Type B pancreatic cell (in vitro differentiated cells): ENCODE measurements at regions not wholly inside any gene's neighbourhood (a gene's known extent, or its start where the extent isn't known, plus 50 kb on each side); places are given as distances from the start of the nearest gene placed in this dataset.

Experiments
- DNase-seq: peaks from one replicate; pipeline ENCODE4 v3.0.0; 2021; ENCODE audit warnings: mixed read lengths; ENCODE audit not compliant: unreplicated experiment; ENCODE audit errors: extremely low spot score
- H3K27ac Mint-ChIP-seq: 2 replicates; pipeline ENCODE4 v1.8.0; 2021; ENCODE audit warnings: mild to moderate bottlenecking, mixed read lengths
- H3K27me3 Mint-ChIP-seq: 2 replicates; pipeline ENCODE4 v1.8.0; 2021; ENCODE audit warnings: mixed read lengths
- H3K36me3 Mint-ChIP-seq: 2 replicates; pipeline ENCODE4 v1.8.0; 2021; ENCODE audit warnings: mixed read lengths
- H3K4me1 Mint-ChIP-seq: one replicate; pipeline ENCODE4 v1.8.0; 2021; ENCODE audit warnings: mixed read lengths; ENCODE audit not compliant: unreplicated experiment
- H3K4me3 Mint-ChIP-seq: 2 replicates; pipeline ENCODE4 v1.8.0; 2021; ENCODE audit warnings: mild to moderate bottlenecking, mixed read lengths
- H3K9me3 Mint-ChIP-seq: 2 replicates; pipeline ENCODE4 v1.8.0; 2021; ENCODE audit warnings: mixed read lengths
- CTCF ChIP-seq: fragments of 200-600 bp; sonication (generic); conservative IDR thresholded peaks from 2 replicates; pipeline ENCODE4 v1.5.0; 2021; ENCODE audit warnings: antibody characterized with exemption, mild to moderate bottlenecking

GRCh38 chr3:180523040-180523439 is 78.9 kb upstream of the TTC14 start:
- no peak overlapping the region for H3K4me3 Mint-ChIP-seq

GRCh38 chr3:180528843-180529242 is 73.1 kb upstream of the TTC14 start:
- no peaks in the 10 kb centered on the region for H3K9me3 Mint-ChIP-seq
- no peak for TF ChIP-seq CTCF
- H3K4me3 Mint-ChIP-seq = no peak overlapping the region
- no peak overlapping the region for H3K27ac Mint-ChIP-seq
- no peaks in the 10 kb centered on the region for H3K4me1 Mint-ChIP-seq
- no peaks in the 10 kb centered on the region for H3K27me3 Mint-ChIP-seq
- no peaks in the 10 kb centered on the region for H3K36me3 Mint-ChIP-seq
- no peak for DNase-seq

More at GRCh38 chr3:180523040-180523439, 78.9 kb upstream of the TTC14 start:
- no peak for DNase-seq
- Mint-ChIP-seq H3K9me3 (no peaks in the 10 kb centered on the region), H3K4me1 (no peaks in the 10 kb centered on the region), H3K27ac (no peak overlapping the region), H3K27me3 (no peaks in the 10 kb centered on the region), H3K36me3 (no peaks in the 10 kb centered on the region)
- no peak for TF ChIP-seq CTCF

GRCh38 chr3:180529778-180530177 is 72.2 kb upstream of the TTC14 start:
- Mint-ChIP-seq H3K27me3 (no peaks in the 10 kb centered on the region), H3K4me3 (no peak overlapping the region), H3K27ac (no peak overlapping the region), H3K4me1 (no peaks in the 10 kb centered on the region), H3K36me3 (no peaks in the 10 kb centered on the region), H3K9me3 (no peaks in the 10 kb centered on the region)
- TF ChIP-seq CTCF = no peak
- DNase-seq = no peak

- TF ChIP-seq CTCF = no peak
- Mint-ChIP-seq H3K36me3 (no peaks in the 10 kb centered on the region), H3K4me1 (no peaks in the 10 kb centered on the region), H3K9me3 (no peaks in the 10 kb centered on the region), H3K4me3 (no peak overlapping the region), H3K27me3 (no peaks in the 10 kb centered on the region), H3K27ac (no peak overlapping the region)
- no peak for DNase-seq
Observed at GRCh38 chr3:180530276-180530675, 71.7 kb upstream of the TTC14 start.

GRCh38 chr3:180531303-180532278 is 70.4 kb upstream of the TTC14 start:
- no peaks in the 10 kb centered on the region for H3K36me3 Mint-ChIP-seq
- H3K4me3 Mint-ChIP-seq = no peak overlapping the region
- H3K9me3 Mint-ChIP-seq = no peaks in the 10 kb centered on the region
- no peak for TF ChIP-seq CTCF
- H3K4me1 Mint-ChIP-seq = no peaks in the 10 kb centered on the region
- no peak overlapping the region for H3K27ac Mint-ChIP-seq
- DNase-seq = no peak
- no peaks in the 10 kb centered on the region for H3K27me3 Mint-ChIP-seq
